Embryonic facial prominence (tissue), 1 donor: ENCODE measurements at regions not wholly inside any gene's neighbourhood (a gene's known extent, or its start where the extent isn't known, plus 50 kb on each side); places are given as distances from the start of the nearest gene placed in this dataset.

ENCODE experiments used
- DNase-seq: peaks from one replicate; pipeline ENCODE4 v3.0.0-alpha.2; 2016; ENCODE audit errors: extremely low spot score

DNA sequence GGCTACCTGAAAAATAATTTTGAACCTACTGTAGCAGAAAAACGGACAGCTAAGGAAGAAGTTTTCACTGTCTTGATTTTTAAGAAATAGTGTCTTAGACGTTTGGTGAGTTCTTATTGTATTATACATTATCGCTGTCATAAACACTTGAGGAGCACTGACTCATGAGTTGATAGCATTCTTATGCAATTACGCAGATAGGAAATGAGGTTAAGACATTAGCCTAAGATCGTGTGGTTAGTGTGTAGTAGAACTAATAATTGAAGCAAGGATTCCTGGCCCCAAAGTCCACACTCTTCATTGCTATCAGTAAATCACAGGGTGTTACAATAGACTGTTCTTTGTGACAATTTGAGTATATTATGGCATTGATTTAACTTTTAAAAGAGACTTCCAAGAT is 238.1 kb downstream of the ARAP2 start:
- no peak for DNase-seq

- no peak for DNase-seq
These were observed 233.9 kb downstream of the ARAP2 start for GRCh38 chr4:36010397-36010929.

DNA sequence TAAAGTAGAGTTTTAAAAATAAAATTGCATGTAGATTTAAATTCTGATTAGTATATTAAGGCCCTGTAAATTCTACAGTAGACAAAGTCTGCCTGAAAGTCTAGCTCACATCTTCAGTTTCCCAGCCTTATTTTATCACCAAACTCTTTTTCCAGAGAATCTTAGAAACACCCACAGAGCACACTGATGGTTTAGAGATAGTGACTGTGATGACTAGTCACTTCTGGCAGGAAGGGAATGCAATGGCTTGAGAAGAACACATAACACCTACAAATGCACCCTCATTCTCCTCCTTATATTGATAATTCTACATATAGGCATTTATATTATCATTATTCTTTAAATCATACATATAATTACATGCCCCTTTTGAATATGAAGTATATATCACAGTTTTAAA is 232.9 kb downstream of the ARAP2 start:
- DNase-seq = no peak

GRCh38 chr4:36012503-36012902 is 231.8 kb downstream of the ARAP2 start:
- DNase-seq = no peak

- DNase-seq = no peak
These were observed 231.1 kb downstream of the ARAP2 start for GRCh38 chr4:36013206-36013605.
